Keratinocyte (primary cell): ENCODE measurements at regions not wholly inside any gene's neighbourhood (a gene's known extent, or its start where the extent isn't known, plus 50 kb on each side); places are given as distances from the start of the nearest gene placed in this dataset.

Experiments used
- DNase-seq: peaks from one replicate; pipeline ENCODE4 v3.0.0-alpha.2; 2011; ENCODE audit warnings: low read depth, missing footprints, low spot score
- FAIRE-seq: peaks from 2 replicates; lab custom pipeline; 2011; peaks lifted over from hg19 to GRCh38; lab: Jason Lieb, UNC
- H2AFZ ChIP-seq: 2 replicates; pipeline ENCODE4 v1.6.0; 2012; ENCODE audit warnings: low read length, control low read depth, inconsistent platforms; ENCODE audit not compliant: control insufficient read depth
- H3K27ac ChIP-seq: 2 replicates; pipeline ENCODE4 v1.5.1; 2011; ENCODE audit warnings: low read length; ENCODE audit not compliant: control insufficient read depth, insufficient read depth
- H3K27me3 ChIP-seq: 3 replicates; pipeline ENCODE4 v1.6.0; 2011; ENCODE audit warnings: low read length; ENCODE audit not compliant: control insufficient read depth, insufficient read depth; ENCODE audit errors: extremely low read depth
- H3K36me3 ChIP-seq, 2 experiments: 2 replicates in 1 of 2; 3 replicates in 1 of 2; pipeline ENCODE4 v1.5.1; 2011; ENCODE audit warnings: low read length in 2 of 2, mild to moderate bottlenecking in 1 of 2; ENCODE audit not compliant: control insufficient read depth in 2 of 2, insufficient read depth in 2 of 2; ENCODE audit errors: extremely low read depth in 1 of 2
- H3K4me1 ChIP-seq: 3 replicates; pipeline ENCODE4 v1.5.1; 2011; ENCODE audit warnings: low read length; ENCODE audit not compliant: control insufficient read depth, insufficient read depth; ENCODE audit errors: extremely low read depth
- H3K4me2 ChIP-seq: 3 replicates; pipeline ENCODE4 v1.6.0; 2011; ENCODE audit warnings: low read depth, low read length; ENCODE audit not compliant: control insufficient read depth, insufficient read depth; ENCODE audit errors: extremely low read depth
- H3K4me3 ChIP-seq, 3 experiments: fragments of 200-600 bp in 1 of 3; sonication (generic) in 1 of 3; 2 replicates in 2 of 3; 3 replicates in 1 of 3; pipeline ENCODE4 v1.5.1; 2011 to 2016; ENCODE audit warnings: low read length in 3 of 3, mild to moderate bottlenecking in 3 of 3, control low read depth in 2 of 3, inconsistent platforms in 1 of 3, low read depth in 1 of 3, mixed read lengths in 1 of 3, mixed run types in 1 of 3, moderate library complexity in 1 of 3; ENCODE audit not compliant: control insufficient read depth in 2 of 3, insufficient read depth in 2 of 3; ENCODE audit errors: extremely low read depth in 1 of 3
- H3K79me2 ChIP-seq: 2 replicates; pipeline ENCODE4 v1.6.0; 2012; ENCODE audit warnings: low read length; ENCODE audit not compliant: control insufficient read depth, insufficient read depth
- H3K9ac ChIP-seq: 3 replicates; pipeline ENCODE4 v1.6.0; 2011; ENCODE audit warnings: low read length; ENCODE audit not compliant: control insufficient read depth, insufficient read depth; ENCODE audit errors: extremely low read depth
- H3K9me1 ChIP-seq: 3 replicates; pipeline ENCODE4 v1.6.0; 2011; ENCODE audit warnings: low read length; ENCODE audit not compliant: control insufficient read depth, insufficient read depth; ENCODE audit errors: extremely low read depth
- H3K9me3 ChIP-seq: 2 replicates; pipeline ENCODE4 v1.5.1; 2012; ENCODE audit warnings: low read depth, low read length; ENCODE audit not compliant: control insufficient read depth
- H4K20me1 ChIP-seq: 3 replicates; pipeline ENCODE4 v1.6.0; 2011; ENCODE audit warnings: low read length; ENCODE audit not compliant: control insufficient read depth, insufficient read depth; ENCODE audit errors: extremely low read depth
- EZH2 ChIP-seq: IDR thresholded peaks from one replicate; pipeline ENCODE4 v1.6.1; 2012; ENCODE audit warnings: inconsistent platforms, mild to moderate bottlenecking, low read length, moderate library complexity
- dilution Hi-C: fragments of 300-500 bp; cut with MboI; formaldehyde crosslinking; loops from one replicate; pipeline ENCODE4 v1.7.0; 2020; ENCODE audit warnings: low sequenced_read_pairs; ENCODE audit not compliant: extremely low pct_ligation_motif_present
- TF ChIP-seq, protein P1 (sequence below), 3 experiments: IDR thresholded peaks in 1 of 3; conservative IDR thresholded peaks in 1 of 3; optimal IDR thresholded peaks in 1 of 3; 2 replicates in 2 of 3; 3 replicates in 1 of 3; pipeline versions ENCODE3 to v1.5.1; 2011; ENCODE audit warnings: low read length in 3 of 3, mild to moderate bottlenecking in 3 of 3, moderate library complexity in 2 of 3, control low read depth in 1 of 3, inconsistent platforms in 1 of 3; ENCODE audit not compliant: insufficient read depth in 2 of 3; ENCODE audit errors: extremely low read depth in 1 of 3

GRCh38 chr20:56698297-56698696 lies 69.2 kb downstream of the TFAP2C start:
- FAIRE-seq (no peak), DNase-seq (no peak)
- Histone ChIP-seq H3K9me1 (no peaks in the 10 kb centered on the region), H3K4me1 (no peaks in the 10 kb centered on the region), H4K20me1 (no peaks in the 10 kb centered on the region), H3K9me3 (no peaks in the 10 kb centered on the region), H3K4me2 (no peak overlapping the region), H3K27me3 (no peaks in the 10 kb centered on the region), H2AFZ (no peak overlapping the region), H3K36me3 (no peaks in the 10 kb centered on the region), H3K9ac (no peak overlapping the region), H3K79me2 (no peaks in the 10 kb centered on the region), H3K27ac (no peak overlapping the region), H3K4me3 (no peak overlapping the region)
- dilution Hi-C loops: no loop called here
- TF ChIP-seq, protein P1, sequence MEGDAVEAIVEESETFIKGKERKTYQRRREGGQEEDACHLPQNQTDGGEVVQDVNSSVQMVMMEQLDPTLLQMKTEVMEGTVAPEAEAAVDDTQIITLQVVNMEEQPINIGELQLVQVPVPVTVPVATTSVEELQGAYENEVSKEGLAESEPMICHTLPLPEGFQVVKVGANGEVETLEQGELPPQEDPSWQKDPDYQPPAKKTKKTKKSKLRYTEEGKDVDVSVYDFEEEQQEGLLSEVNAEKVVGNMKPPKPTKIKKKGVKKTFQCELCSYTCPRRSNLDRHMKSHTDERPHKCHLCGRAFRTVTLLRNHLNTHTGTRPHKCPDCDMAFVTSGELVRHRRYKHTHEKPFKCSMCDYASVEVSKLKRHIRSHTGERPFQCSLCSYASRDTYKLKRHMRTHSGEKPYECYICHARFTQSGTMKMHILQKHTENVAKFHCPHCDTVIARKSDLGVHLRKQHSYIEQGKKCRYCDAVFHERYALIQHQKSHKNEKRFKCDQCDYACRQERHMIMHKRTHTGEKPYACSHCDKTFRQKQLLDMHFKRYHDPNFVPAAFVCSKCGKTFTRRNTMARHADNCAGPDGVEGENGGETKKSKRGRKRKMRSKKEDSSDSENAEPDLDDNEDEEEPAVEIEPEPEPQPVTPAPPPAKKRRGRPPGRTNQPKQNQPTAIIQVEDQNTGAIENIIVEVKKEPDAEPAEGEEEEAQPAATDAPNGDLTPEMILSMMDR (optimal IDR thresholded peaks at IDR 0.05 in 1 of 3, IDR thresholded peaks at IDR 0.05 in 1 of 3, conservative IDR thresholded peaks at IDR 0.05 in 1 of 3; ENCODE audit: extremely low read depth in 1 of 3, insufficient read depth in 2 of 3, low read length in 3 of 3): no peak
- no peak for TF ChIP-seq EZH2

- H3K27me3 ChIP-seq: no peaks in the 10 kb centered on the region
- dilution Hi-C loops: no loop called here
- TF ChIP-seq, protein P1 (optimal IDR thresholded peaks at IDR 0.05 in 1 of 3, IDR thresholded peaks at IDR 0.05 in 1 of 3, conservative IDR thresholded peaks at IDR 0.05 in 1 of 3; ENCODE audit: extremely low read depth in 1 of 3, insufficient read depth in 2 of 3, low read length in 3 of 3): no peak
- TF ChIP-seq EZH2: no peak
Observed at GRCh38 chr20:56698749-56699148, 69.6 kb downstream of the TFAP2C start.

More at GRCh38 chr20:56698749-56699148, 69.6 kb downstream of the TFAP2C start:
- no peak overlapping the region for H2AFZ ChIP-seq
- H3K36me3 ChIP-seq: no peaks in the 10 kb centered on the region
- no peak overlapping the region for H3K4me2 ChIP-seq
- H3K79me2 ChIP-seq: no peaks in the 10 kb centered on the region
- H3K9me1 ChIP-seq: no peaks in the 10 kb centered on the region
- no peak overlapping the region for H3K27ac ChIP-seq
- no peak overlapping the region for H3K4me3 ChIP-seq
- no peak for DNase-seq
- no peak for FAIRE-seq
- no peak overlapping the region for H3K9ac ChIP-seq
- H3K9me3 ChIP-seq: no peaks in the 10 kb centered on the region
- H4K20me1 ChIP-seq: no peaks in the 10 kb centered on the region
- H3K4me1 ChIP-seq: no peaks in the 10 kb centered on the region
